ENCODE measurements at regions not wholly inside any gene's neighbourhood (a gene's known extent, or its start where the extent isn't known, plus 50 kb on each side); places are given as distances from the start of the nearest gene placed in this dataset.

- H3K4me2 ChIP-seq (ENCODE audit: insufficient read depth in 1 of 2, low read depth in 2 of 2, low read length in 2 of 2): no peak overlapping the region
- peak overlapping the region; percentile 76; the same call in 1 of the 2 replicates for H2AFZ ChIP-seq (ENCODE audit: low read length)
- no peaks in the 10 kb centered on the region for H4K20me1 ChIP-seq (replicated peaks in 1 of 2; ENCODE audit: control insufficient read depth in 1 of 2, insufficient read depth in 2 of 2, low read length in 2 of 2)
- ChIA-PET POLR2A (ENCODE audit: partially characterized antibody) (no interaction called here), CTCF (ENCODE audit: partially characterized antibody) (no interaction called here)
- H4K91ac ChIP-seq (replicated peaks; ENCODE audit: insufficient read length, low read length): no peak overlapping the region
- no peak for DNase-seq (ENCODE audit: low read depth in 1 of 2, low spot score in 2 of 2)
- H3K23ac ChIP-seq (ENCODE audit: insufficient read length): no peak overlapping the region
- no peak overlapping the region for H3K9ac ChIP-seq (replicated peaks in 1 of 4; ENCODE audit: extremely low read depth in 1 of 4, low read depth in 3 of 4, low read length in 3 of 4)
- no peak overlapping the region for H3K56ac ChIP-seq (replicated peaks; ENCODE audit: insufficient read length, low read depth, low read length)
- H2BK12ac ChIP-seq (ENCODE audit: low read depth, low read length): no peak overlapping the region
- H3K18ac ChIP-seq (ENCODE audit: extremely low read depth, low read length): no peak overlapping the region
- no peaks in the 10 kb centered on the region for H3K36me3 ChIP-seq (ENCODE audit: control insufficient read depth in 2 of 4, insufficient read depth in 4 of 4, low read length in 3 of 4)
- no peaks in the 10 kb centered on the region for H3K79me1 ChIP-seq (ENCODE audit: low read depth, low read length)
- no peak overlapping the region for H2BK5ac ChIP-seq (ENCODE audit: low read depth, low read length)
- 89% methylated on average over 14 of the region's 14 CpGs; no CpG with 5 or more reads in 1 of the 2 experiments for WGBS, 2 experiments (ENCODE audit: extremely low coverage in 1 of 2, insufficient coverage in 1 of 2, insufficient read length in 1 of 2, insufficient replicate concordance in 2 of 2, low coverage in 1 of 2, low lambda C conversion rate in 2 of 2, missing lambda C conversion rate in 1 of 2)
- H3K4ac ChIP-seq (replicated peaks; ENCODE audit: insufficient read length, low read depth, low read length): no peak overlapping the region
- H3K79me2 ChIP-seq (ENCODE audit: control insufficient read depth in 1 of 2, insufficient read depth in 2 of 2, low read length in 2 of 2): no peaks in the 10 kb centered on the region
- H3K27me3 ChIP-seq (replicated peaks in 1 of 4; ENCODE audit: control insufficient read depth in 3 of 4, extremely low read depth in 1 of 4, insufficient read depth in 3 of 4, low read length in 3 of 4): no peaks in the 10 kb centered on the region
- H3K23me2 ChIP-seq (ENCODE audit: low read depth, low read length): no peaks in the 10 kb centered on the region
- no peak for FAIRE-seq
- H4K5ac ChIP-seq (ENCODE audit: insufficient read length, low read depth, low read length): no peak overlapping the region
- peaks cover 0 to 6% of the 10 kb centered on the region in 2 experiments; a peak in 1 of 4 replicates for H3K9me3 ChIP-seq (ENCODE audit: insufficient read depth in 2 of 2, low read depth in 1 of 2, low read length in 1 of 2)
- H2BK20ac ChIP-seq (ENCODE audit: low read length): no peak overlapping the region
- no peak overlapping the region for H4K8ac ChIP-seq (ENCODE audit: extremely low read depth, insufficient read depth, low read length)
- H3K14ac ChIP-seq (ENCODE audit: insufficient read length): no peak overlapping the region
- H2BK120ac ChIP-seq (replicated peaks; ENCODE audit: low read depth, low read length): no peak overlapping the region
- no peak overlapping the region for H3K27ac ChIP-seq (ENCODE audit: low read depth, low read length)
- H2AK5ac ChIP-seq (ENCODE audit: low read depth, low read length): no peak overlapping the region
- peaks cover 0 to 3% (median 0%) of the 10 kb centered on the region in 4 experiments; a peak in 3 of 7 replicates for H3K4me1 ChIP-seq (replicated peaks in 1 of 4; ENCODE audit: control insufficient read depth in 3 of 4, insufficient read depth in 4 of 4, low read length in 3 of 4)
- H2BK15ac ChIP-seq (ENCODE audit: low read length): no peak overlapping the region
- no peak overlapping the region for H3K4me3 ChIP-seq (ENCODE audit: extremely low read depth in 1 of 4, insufficient read depth in 2 of 4, low read depth in 3 of 4, low read length in 4 of 4)
- TF ChIP-seq USF2 (IDR thresholded peaks at IDR 0.05; ENCODE audit: low read length): no peak
- no peak for TF ChIP-seq CEBPB (IDR thresholded peaks at IDR 0.05; ENCODE audit: low read depth, low read length)
- no peak for TF ChIP-seq KDM1A (IDR thresholded peaks at IDR 0.05; ENCODE audit: borderline replicate concordance, low read length)
- no peak for TF ChIP-seq BRCA1 (IDR thresholded peaks at IDR 0.05; ENCODE audit: low read depth, low read length)
- TF ChIP-seq EP300 (IDR thresholded peaks at IDR 0.05; ENCODE audit: borderline replicate concordance in 1 of 2, low read depth in 2 of 2, low read length in 2 of 2): no peak
- no peak for TF ChIP-seq KDM4A (IDR thresholded peaks at IDR 0.05; ENCODE audit: low read depth, low read length, severe bottlenecking)
- TF ChIP-seq SIRT6 (IDR thresholded peaks at IDR 0.05; ENCODE audit: low read length): no peak
- TF ChIP-seq HDAC2 (IDR thresholded peaks at IDR 0.05; ENCODE audit: borderline replicate concordance in 1 of 2, low read depth in 2 of 2, low read length in 2 of 2): no peak
- TF ChIP-seq POLR2A (IDR thresholded peaks at IDR 0.05; ENCODE audit: control extremely low read depth in 1 of 2, low read depth in 2 of 2, low read length in 2 of 2): no peak
- no peak for TF ChIP-seq RFX5 (IDR thresholded peaks at IDR 0.05; ENCODE audit: borderline replicate concordance, low read depth, low read length)
- no peak for TF ChIP-seq TCF12 (IDR thresholded peaks at IDR 0.05; ENCODE audit: low read depth, low read length)
- no peak for TF ChIP-seq KDM5A (IDR thresholded peaks at IDR 0.05; ENCODE audit: low read length)
- no peak for TF ChIP-seq ZNF274 (IDR thresholded peaks at IDR 0.05; ENCODE audit: borderline replicate concordance, extremely low read depth, low read length)
- no peak for TF ChIP-seq CHD2 (IDR thresholded peaks at IDR 0.05; ENCODE audit: low read length)
Observed at GRCh38 chr5:2867373-2867933, 116.0 kb upstream of the IRX2 start.
